ENCODE measurements at regions not wholly inside any gene's neighbourhood (a gene's known extent, or its start where the extent isn't known, plus 50 kb on each side); places are given as distances from the start of the nearest gene placed in this dataset.

DNA sequence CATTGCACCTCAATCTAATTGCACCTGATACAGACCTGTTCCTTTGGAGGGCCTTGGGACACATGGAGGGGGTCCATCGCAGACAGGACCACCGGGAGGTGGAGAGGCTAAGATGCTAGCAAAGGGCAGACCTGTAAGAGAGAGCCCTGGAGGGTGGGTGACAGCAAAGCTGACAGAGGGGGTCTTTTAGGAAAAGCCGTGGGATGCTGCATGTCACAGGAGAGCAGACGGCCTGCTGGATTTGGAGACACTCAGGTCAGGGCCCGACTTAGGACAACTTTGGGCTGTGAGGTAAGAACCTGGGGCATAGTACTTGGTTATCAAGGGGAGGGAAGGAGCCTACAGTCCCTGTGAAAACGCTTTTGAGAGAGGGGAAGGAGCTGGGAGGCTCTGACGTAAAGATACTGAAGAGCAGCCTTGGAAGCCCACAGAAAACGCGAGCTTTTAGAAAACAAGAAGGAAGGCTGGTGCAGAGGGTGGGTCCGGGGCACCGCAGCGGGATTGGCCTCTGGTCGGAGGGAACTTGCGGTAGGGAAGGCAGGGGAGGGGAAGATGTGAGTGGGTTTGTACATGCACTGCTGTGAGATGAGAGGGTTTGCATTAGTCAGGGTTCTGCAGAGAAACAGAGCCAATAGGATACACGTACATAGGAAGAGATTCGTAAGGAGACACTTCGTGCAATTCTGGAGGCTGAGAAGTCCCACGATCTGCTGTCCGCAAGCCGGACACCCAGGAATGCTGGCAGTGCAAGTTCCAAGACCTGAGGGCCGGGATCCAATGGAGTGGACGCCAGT lies 868.5 kb downstream of the TBC1D22A start:
- DNase-seq (ENCODE audit: insufficient read length, low spot score) (no peak), FAIRE-seq (no peak)
- TF ChIP-seq POLR2A (IDR thresholded peaks at IDR 0.05; ENCODE audit: low read depth, low read length) (no peak), SPI1 (IDR thresholded peaks at IDR 0.05; ENCODE audit: low read depth, low read length) (no peak), TAF1 (IDR thresholded peaks at IDR 0.05; ENCODE audit: low read depth, low read length) (no peak), PAX5 (IDR thresholded peaks at IDR 0.05; ENCODE audit: insufficient read depth, low read length, severe bottlenecking) (no peak), POU2F2 (IDR thresholded peaks at IDR 0.05; ENCODE audit: low read depth, low read length) (no peak), POLR2AphosphoS5 (IDR thresholded peaks at IDR 0.05; ENCODE audit: low read depth, low read length) (no peak)

- TF ChIP-seq POLR2A (IDR thresholded peaks at IDR 0.05; ENCODE audit: low read depth, low read length) (no peak), SPI1 (IDR thresholded peaks at IDR 0.05; ENCODE audit: low read depth, low read length) (no peak), PAX5 (IDR thresholded peaks at IDR 0.05; ENCODE audit: insufficient read depth, low read length, severe bottlenecking) (no peak), TAF1 (IDR thresholded peaks at IDR 0.05; ENCODE audit: low read depth, low read length) (no peak), POU2F2 (IDR thresholded peaks at IDR 0.05; ENCODE audit: low read depth, low read length) (no peak)
- DNase-seq (ENCODE audit: insufficient read length, low spot score) (no peak), FAIRE-seq (no peak)
These were observed 867.6 kb downstream of the TBC1D22A start for GRCh38 chr22:47629791-47630655.

GRCh38 chr22:47629273-47629711 lies 866.8 kb downstream of the TBC1D22A start:
- no peak for FAIRE-seq
- TF ChIP-seq PAX5 (IDR thresholded peaks at IDR 0.05; ENCODE audit: insufficient read depth, low read length, severe bottlenecking) (no peak), TAF1 (IDR thresholded peaks at IDR 0.05; ENCODE audit: low read depth, low read length) (no peak), POU2F2 (IDR thresholded peaks at IDR 0.05; ENCODE audit: low read depth, low read length) (no peak), POLR2A (IDR thresholded peaks at IDR 0.05; ENCODE audit: low read depth, low read length) (no peak), SPI1 (IDR thresholded peaks at IDR 0.05; ENCODE audit: low read depth, low read length) (no peak), POLR2AphosphoS5 (IDR thresholded peaks at IDR 0.05; ENCODE audit: low read depth, low read length) (no peak)
- no peak for DNase-seq (ENCODE audit: insufficient read length, low spot score)

- no peak for TF ChIP-seq SPI1 (IDR thresholded peaks at IDR 0.05; ENCODE audit: low read depth, low read length)
- no peak for TF ChIP-seq POLR2AphosphoS5 (IDR thresholded peaks at IDR 0.05; ENCODE audit: low read depth, low read length)
- TF ChIP-seq TAF1 (IDR thresholded peaks at IDR 0.05; ENCODE audit: low read depth, low read length), result no peak
- TF ChIP-seq PAX5 (IDR thresholded peaks at IDR 0.05; ENCODE audit: insufficient read depth, low read length, severe bottlenecking), result no peak
- no peak for TF ChIP-seq POU2F2 (IDR thresholded peaks at IDR 0.05; ENCODE audit: low read depth, low read length)
- TF ChIP-seq POLR2A (IDR thresholded peaks at IDR 0.05; ENCODE audit: low read depth, low read length), result no peak
- no peak for DNase-seq (ENCODE audit: insufficient read length, low spot score)
- peak; percentile 28 for FAIRE-seq
These were observed 866.2 kb downstream of the TBC1D22A start for GRCh38 chr22:47628477-47629272.

- no peak for TF ChIP-seq TAF1 (IDR thresholded peaks at IDR 0.05; ENCODE audit: low read depth, low read length)
- no peak for TF ChIP-seq POU2F2 (IDR thresholded peaks at IDR 0.05; ENCODE audit: low read depth, low read length)
- TF ChIP-seq PAX5 (IDR thresholded peaks at IDR 0.05; ENCODE audit: insufficient read depth, low read length, severe bottlenecking), result no peak
- no peak for TF ChIP-seq POLR2A (IDR thresholded peaks at IDR 0.05; ENCODE audit: low read depth, low read length)
- TF ChIP-seq SPI1 (IDR thresholded peaks at IDR 0.05; ENCODE audit: low read depth, low read length), result no peak
- TF ChIP-seq POLR2AphosphoS5 (IDR thresholded peaks at IDR 0.05; ENCODE audit: low read depth, low read length), result no peak
- FAIRE-seq (no peak), DNase-seq (ENCODE audit: insufficient read length, low spot score) (no peak)
These were observed 865.3 kb downstream of the TBC1D22A start for GRCh38 chr22:47627556-47628253.

- no peak for FAIRE-seq
- TF ChIP-seq SPI1 (IDR thresholded peaks at IDR 0.05; ENCODE audit: low read depth, low read length), result no peak
- TF ChIP-seq PAX5 (IDR thresholded peaks at IDR 0.05; ENCODE audit: insufficient read depth, low read length, severe bottlenecking), result no peak
- no peak for TF ChIP-seq POLR2AphosphoS5 (IDR thresholded peaks at IDR 0.05; ENCODE audit: low read depth, low read length)
- TF ChIP-seq POU2F2 (IDR thresholded peaks at IDR 0.05; ENCODE audit: low read depth, low read length), result no peak
- no peak for TF ChIP-seq TAF1 (IDR thresholded peaks at IDR 0.05; ENCODE audit: low read depth, low read length)
- no peak for TF ChIP-seq POLR2A (IDR thresholded peaks at IDR 0.05; ENCODE audit: low read depth, low read length)
These were observed 864.3 kb downstream of the TBC1D22A start for GRCh38 chr22:47626428-47627390.

GRCh38 chr22:47625531-47626427 lies 863.3 kb downstream of the TBC1D22A start:
- DNase-seq (ENCODE audit: insufficient read length, low spot score) (no peak), FAIRE-seq (no peak)
- no peak for TF ChIP-seq POLR2AphosphoS5 (IDR thresholded peaks at IDR 0.05; ENCODE audit: low read depth, low read length)
- no peak for TF ChIP-seq POLR2A (IDR thresholded peaks at IDR 0.05; ENCODE audit: low read depth, low read length)
- TF ChIP-seq SPI1 (IDR thresholded peaks at IDR 0.05; ENCODE audit: low read depth, low read length), result no peak
- TF ChIP-seq TAF1 (IDR thresholded peaks at IDR 0.05; ENCODE audit: low read depth, low read length), result no peak
- TF ChIP-seq POU2F2 (IDR thresholded peaks at IDR 0.05; ENCODE audit: low read depth, low read length), result no peak
- no peak for TF ChIP-seq PAX5 (IDR thresholded peaks at IDR 0.05; ENCODE audit: insufficient read depth, low read length, severe bottlenecking)

More at GRCh38 chr22:47626428-47627390, 864.3 kb downstream of the TBC1D22A start:
- DNase-seq (ENCODE audit: insufficient read length, low spot score), result no peak

Data from GM12891 (cell line).